GM19452 (cell line): ENCODE measurements at regions not wholly inside any gene's neighbourhood (a gene's known extent, or its start where the extent isn't known, plus 50 kb on each side); places are given as distances from the start of the nearest gene placed in this dataset.

Experiments used
- ATAC-seq: cut with Tn5 transposase; IDR thresholded peaks from one replicate; pipeline ENCODE4 v1.9.1; 2021; ENCODE audit not compliant: unreplicated experiment

GRCh38 chr1:78415165-78415564 is 75.6 kb upstream of the PTGFR start:
- ATAC-seq, result no peak

GRCh38 chr1:78419309-78419708 is 71.5 kb upstream of the PTGFR start:
- no peak for ATAC-seq

GRCh38 chr1:78420181-78420580 is 70.6 kb upstream of the PTGFR start:
- no peak for ATAC-seq

GRCh38 chr1:78420688-78421087 is 70.1 kb upstream of the PTGFR start:
- no peak for ATAC-seq

- no peak for ATAC-seq
These were observed 66.1 kb upstream of the PTGFR start for GRCh38 chr1:78424720-78425119.

- ATAC-seq, result no peak
These were observed 64.4 kb upstream of the PTGFR start for GRCh38 chr1:78426408-78426807.

GRCh38 chr1:78427506-78427905 is 63.3 kb upstream of the PTGFR start:
- ATAC-seq, result no peak

- no peak for ATAC-seq
These were observed 58.8 kb upstream of the PTGFR start for GRCh38 chr1:78432016-78432415.

- ATAC-seq, result no peak
These were observed 56.4 kb upstream of the PTGFR start for GRCh38 chr1:78434351-78434750.

- ATAC-seq, result no peak
These were observed 53.8 kb upstream of the PTGFR start for GRCh38 chr1:78436961-78437360.

GRCh38 chr1:78437396-78437795 is 53.4 kb upstream of the PTGFR start:
- ATAC-seq, result no peak

GRCh38 chr1:78437941-78438340 is 52.8 kb upstream of the PTGFR start:
- ATAC-seq, result no peak

- ATAC-seq, result no peak
These were observed 50.4 kb upstream of the PTGFR start for GRCh38 chr1:78440381-78440793.
